Lower leg skin (tissue), 4 donors: ENCODE measurements at regions not wholly inside any gene's neighbourhood (a gene's known extent, or its start where the extent isn't known, plus 50 kb on each side); places are given as distances from the start of the nearest gene placed in this dataset.
A peak's percentile ranks its signal among the peaks of the same experiment; 100 is the strongest.

ENCODE experiments used
- DNase-seq, 2 donors: peaks; one replicate each; pipeline ENCODE4 v3.0.0-alpha.2; 2019; ENCODE audit warnings: low spot score in 2 of 2
- H3K4me3 ChIP-seq: fragments of 200-600 bp; sonication (generic); 2 replicates; pipeline ENCODE4 v1.5.1; 2017; ENCODE audit warnings: mild to moderate bottlenecking, low read depth; ENCODE audit not compliant: poor library complexity, severe bottlenecking
- POLR2A ChIP-seq, 2 donors: fragments of 450-650 bp; IDR thresholded peaks; one replicate each; pipeline ENCODE4 v1.6.1; 2016 to 2017; ENCODE audit warnings: antibody characterized with exemption in 2 of 2, mild to moderate bottlenecking in 1 of 2, moderate library complexity in 1 of 2
- WGBS, 2 donors: methylation state at CpG; one replicate each; pipeline ENCODE4 v1.1.5; 2018; 5-methylcytosine and 5-hydroxymethylcytosine counted together
- intact Hi-C: fragments of 100-400 bp; cut with DNase I; formaldehyde crosslinking; loops from one replicate; pipeline ENCODE4 v1.15.0; 2023; ENCODE audit warnings: low total_unique reads
- TF ChIP-seq, protein P1 (sequence below), 3 donors: fragments of 450-650 bp; IDR thresholded peaks; one replicate each; pipeline ENCODE4 v1.5.1; 2016; ENCODE audit warnings: antibody characterized with exemption in 3 of 3, mild to moderate bottlenecking in 3 of 3, moderate library complexity in 2 of 3

DNA sequence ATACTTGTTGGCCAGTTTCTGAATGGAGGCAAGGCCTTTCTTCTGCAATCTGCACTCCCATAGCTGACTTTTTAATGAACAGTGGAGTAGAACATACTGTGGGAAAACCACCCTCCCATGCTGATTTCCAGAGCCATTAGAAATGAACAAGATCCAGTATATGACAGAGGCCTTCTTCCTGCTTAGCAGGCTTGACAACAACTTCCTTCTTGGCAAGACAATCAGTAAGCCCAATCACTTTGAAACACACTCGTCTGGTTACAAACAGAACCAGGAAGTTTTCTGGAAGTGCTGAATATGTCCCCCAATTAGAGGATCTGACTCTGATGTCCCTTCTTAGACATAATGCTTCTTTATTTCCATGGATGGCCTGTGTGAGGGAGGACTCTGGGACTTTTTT, 103.4 kb downstream of the SAMD9 start:
- DNase-seq, result peak in 1 of 2 donors; percentile 37
- WGBS, 2 donors, result 11 to 17% methylated on average over 1 of the region's 1 CpG
- intact Hi-C loops, result no loop called here
- no peak overlapping the region for H3K4me3 ChIP-seq
- no peak for TF ChIP-seq POLR2A (IDR thresholded peaks at IDR 0.05)
- TF ChIP-seq, protein P1, sequence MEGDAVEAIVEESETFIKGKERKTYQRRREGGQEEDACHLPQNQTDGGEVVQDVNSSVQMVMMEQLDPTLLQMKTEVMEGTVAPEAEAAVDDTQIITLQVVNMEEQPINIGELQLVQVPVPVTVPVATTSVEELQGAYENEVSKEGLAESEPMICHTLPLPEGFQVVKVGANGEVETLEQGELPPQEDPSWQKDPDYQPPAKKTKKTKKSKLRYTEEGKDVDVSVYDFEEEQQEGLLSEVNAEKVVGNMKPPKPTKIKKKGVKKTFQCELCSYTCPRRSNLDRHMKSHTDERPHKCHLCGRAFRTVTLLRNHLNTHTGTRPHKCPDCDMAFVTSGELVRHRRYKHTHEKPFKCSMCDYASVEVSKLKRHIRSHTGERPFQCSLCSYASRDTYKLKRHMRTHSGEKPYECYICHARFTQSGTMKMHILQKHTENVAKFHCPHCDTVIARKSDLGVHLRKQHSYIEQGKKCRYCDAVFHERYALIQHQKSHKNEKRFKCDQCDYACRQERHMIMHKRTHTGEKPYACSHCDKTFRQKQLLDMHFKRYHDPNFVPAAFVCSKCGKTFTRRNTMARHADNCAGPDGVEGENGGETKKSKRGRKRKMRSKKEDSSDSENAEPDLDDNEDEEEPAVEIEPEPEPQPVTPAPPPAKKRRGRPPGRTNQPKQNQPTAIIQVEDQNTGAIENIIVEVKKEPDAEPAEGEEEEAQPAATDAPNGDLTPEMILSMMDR (IDR thresholded peaks at IDR 0.05), result no peak

DNA sequence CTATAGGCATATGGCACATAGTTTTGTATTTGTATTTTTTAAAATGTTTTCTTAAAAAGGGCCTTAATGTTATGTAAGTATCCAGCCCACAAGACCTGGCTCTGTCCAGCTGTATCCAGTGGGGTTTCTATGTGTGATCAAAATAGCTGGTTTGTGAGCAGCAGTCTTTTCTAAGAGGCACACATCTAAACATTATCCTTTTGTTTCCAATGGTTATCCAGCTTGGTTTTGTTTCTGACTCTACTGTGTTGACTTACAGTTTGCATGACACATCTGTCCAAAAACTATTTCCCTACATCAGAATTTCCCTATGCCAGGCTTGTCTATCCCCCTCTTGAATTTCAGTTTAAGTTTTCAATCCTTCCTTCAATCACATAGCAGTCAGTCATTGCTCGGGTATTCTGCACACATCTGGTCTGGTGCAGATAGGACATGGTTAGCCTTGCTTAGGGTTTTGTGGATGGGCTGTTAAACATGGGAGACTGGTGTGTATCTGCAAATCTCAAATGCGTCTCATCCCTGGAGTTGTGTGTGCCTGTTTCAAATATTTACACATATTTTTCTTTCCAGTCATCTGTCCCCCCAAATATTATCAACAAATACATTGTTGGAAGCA, 104.2 kb downstream of the SAMD9 start:
- TF ChIP-seq, protein P1 (IDR thresholded peaks at IDR 0.05), result no peak
- TF ChIP-seq POLR2A (IDR thresholded peaks at IDR 0.05), result no peak
- WGBS, 2 donors, result 89 to 97% methylated on average over 2 of the region's 2 CpGs
- DNase-seq, result no peak
- no peak overlapping the region for H3K4me3 ChIP-seq
- intact Hi-C loops, result no loop called here

DNA sequence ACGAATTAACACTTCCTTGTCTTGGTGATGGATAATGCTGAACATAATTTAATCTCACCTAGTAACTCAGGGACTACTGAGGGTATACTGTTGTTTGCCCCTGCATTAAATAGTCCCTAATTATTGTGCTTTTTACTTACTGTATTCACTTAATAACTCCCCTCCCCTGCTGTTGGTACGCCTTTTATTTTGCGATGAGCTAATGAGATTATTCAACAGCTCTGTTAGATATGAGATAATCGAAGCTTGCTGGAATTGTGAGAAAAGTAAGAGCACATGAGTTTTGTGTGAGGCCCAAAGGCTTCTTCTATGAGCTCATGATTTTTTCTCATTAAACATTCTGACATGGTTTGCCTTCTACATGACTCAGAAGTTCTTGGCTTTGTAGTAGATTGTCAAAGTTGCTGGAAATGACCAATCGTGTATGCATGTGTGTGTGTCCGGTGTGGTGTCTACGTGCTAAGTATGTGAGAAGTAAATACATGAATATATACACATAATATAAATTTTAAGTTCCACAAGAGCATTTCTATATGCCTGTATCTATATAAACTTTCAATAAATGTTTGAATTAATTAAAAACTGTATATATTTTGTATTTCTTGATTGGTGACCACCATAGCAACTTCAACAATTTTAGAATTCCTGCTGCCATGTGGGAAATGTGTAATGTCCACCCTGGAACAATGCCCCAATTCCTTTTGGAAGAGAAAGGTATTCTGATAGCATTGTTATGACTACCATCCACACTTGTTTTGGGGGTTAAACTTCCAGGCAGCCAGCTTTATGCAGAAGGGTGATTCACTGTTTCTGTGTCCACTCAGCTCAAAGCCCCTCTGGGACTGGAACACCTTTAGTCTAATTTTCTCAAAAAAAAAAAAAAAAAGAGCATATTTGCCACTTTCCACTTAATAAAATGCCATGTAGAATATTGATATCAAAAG, 106.2 kb downstream of the SAMD9 start:
- WGBS, 2 donors, result 26 to 38% methylated on average over 7 of the region's 7 CpGs
- intact Hi-C loops, result no loop called here
- DNase-seq, result no peak
- no peak overlapping the region for H3K4me3 ChIP-seq
- no peak for TF ChIP-seq POLR2A (IDR thresholded peaks at IDR 0.05)
- TF ChIP-seq, protein P1 (IDR thresholded peaks at IDR 0.05), result no peak

DNA sequence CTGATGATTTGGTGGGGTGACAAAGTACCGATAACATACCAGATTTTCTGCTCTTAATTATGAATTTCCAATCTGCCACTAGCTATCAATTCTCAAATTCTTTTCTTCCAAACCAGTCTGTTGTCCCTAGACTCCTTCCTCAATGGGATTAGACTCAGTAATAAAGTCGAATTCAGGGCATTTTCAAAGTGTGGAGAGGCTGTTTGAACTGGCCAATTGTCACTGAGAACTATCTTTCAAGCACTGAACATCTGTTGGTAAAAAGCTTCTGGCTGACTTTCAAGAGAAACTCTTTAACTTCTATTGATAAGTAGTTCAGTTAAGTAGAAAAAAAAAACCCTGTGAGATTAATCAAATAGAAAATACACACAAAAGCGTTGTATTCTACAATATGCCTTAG, 108.9 kb downstream of the SAMD9 start:
- DNase-seq, result no peak
- WGBS, 2 donors, result 59 to 69% methylated on average over 3 of the region's 3 CpGs
- intact Hi-C loops, result no loop called here
- H3K4me3 ChIP-seq, result no peak overlapping the region
- TF ChIP-seq, protein P1 (IDR thresholded peaks at IDR 0.05), result no peak
- no peak for TF ChIP-seq POLR2A (IDR thresholded peaks at IDR 0.05)

DNA sequence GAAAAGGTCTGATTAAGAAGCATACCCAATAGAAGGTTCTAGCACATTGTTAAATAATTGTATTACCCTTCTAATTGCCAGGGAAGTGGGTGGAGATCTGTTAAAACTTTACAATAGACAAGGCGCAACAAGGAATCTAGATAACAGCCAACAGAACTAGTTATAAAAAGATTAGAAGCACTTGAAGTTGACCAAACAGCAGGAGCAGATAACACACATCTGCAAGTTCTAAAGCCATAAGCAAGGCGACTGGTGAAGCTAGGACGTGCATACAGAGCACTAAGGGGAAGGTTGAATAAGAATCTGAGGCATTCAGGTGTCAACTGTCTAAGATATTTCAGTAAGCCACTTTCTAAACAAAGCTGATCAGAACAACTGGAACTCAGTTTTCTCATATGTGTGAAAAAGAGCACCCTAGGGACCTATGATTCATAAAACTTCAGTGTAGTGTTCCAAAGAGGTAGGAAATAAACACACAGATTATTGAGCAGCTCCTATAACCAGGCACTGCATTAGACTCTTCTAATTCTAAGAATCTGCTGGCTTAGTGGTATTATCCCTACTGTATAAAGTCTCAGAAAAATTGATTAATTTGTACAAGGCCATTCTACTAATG, 111.2 kb downstream of the SAMD9 start:
- no peak for DNase-seq

More for the DNA sequence above, 111.2 kb downstream of the SAMD9 start:
- H3K4me3 ChIP-seq, result no peak overlapping the region
- TF ChIP-seq, protein P1 (IDR thresholded peaks at IDR 0.05), result no peak
- no peak for TF ChIP-seq POLR2A (IDR thresholded peaks at IDR 0.05)
- WGBS, 2 donors, result 63 to 84% methylated on average over 3 of the region's 3 CpGs
- intact Hi-C loops, result no loop called here
